Activated CD8-positive, alpha-beta memory T cell treated with anti-CD3 and anti-CD28 coated beads for 36 hours (primary cell): ENCODE measurements at regions not wholly inside any gene's neighbourhood (a gene's known extent, or its start where the extent isn't known, plus 50 kb on each side); places are given as distances from the start of the nearest gene placed in this dataset.
"Not testable (repeated sequence)": the region's sequence is repeated elsewhere in the genome, so short reads cannot be mapped to it uniquely, and the experiment has no call there.

ENCODE experiments used
- CTCF ChIA-PET: fragments of 350-600 bp; sonication (Branson Sonifier 250); formaldehyde crosslinking; loops from one replicate; lab custom pipeline; 2021; ENCODE audit warnings: antibody characterized with exemption; lab: Charles Lee
- POLR2A ChIA-PET: fragments of 350-600 bp; sonication (Branson Sonifier 250); formaldehyde crosslinking; loops from one replicate; lab custom pipeline; 2021; ENCODE audit warnings: antibody characterized with exemption; lab: Charles Lee

GRCh38 chr11:44408711-44409470 is 99.0 kb upstream of the ALX4 start:
- ChIA-PET CTCF (no interaction called here), POLR2A (no interaction called here)

- ChIA-PET POLR2A (no interaction called here), CTCF (no interaction called here)
Observed at GRCh38 chr11:44409558-44410236, 99.8 kb upstream of the ALX4 start.

- ChIA-PET CTCF (no interaction called here), POLR2A (no interaction called here)
Observed at GRCh38 chr11:44416776-44417175, 106.8 kb upstream of the ALX4 start.

- ChIA-PET CTCF (no interaction called here), POLR2A (no interaction called here)
Observed at GRCh38 chr11:44417731-44418455, 108.0 kb upstream of the ALX4 start.

GRCh38 chr11:44418456-44418830 is 108.5 kb upstream of the ALX4 start:
- ChIA-PET POLR2A (no interaction called here), CTCF (no interaction called here)

GRCh38 chr11:44421090-44421675 is 111.2 kb upstream of the ALX4 start:
- POLR2A ChIA-PET, result no interaction called here
- CTCF ChIA-PET, result no interaction called here

GRCh38 chr11:44423289-44423688 is 113.3 kb upstream of the ALX4 start:
- ChIA-PET CTCF (no interaction called here), POLR2A (no interaction called here)

- CTCF ChIA-PET, result no interaction called here
Observed at GRCh38 chr11:44424841-44425240, 114.9 kb upstream of the ALX4 start.

GRCh38 chr11:44426119-44426518 is 116.2 kb upstream of the ALX4 start:
- ChIA-PET POLR2A (no interaction called here), CTCF (no interaction called here)

More at GRCh38 chr11:44424841-44425240, 114.9 kb upstream of the ALX4 start:
- POLR2A ChIA-PET, result no interaction called here

GRCh38 chr11:44426958-44427357 is 117.0 kb upstream of the ALX4 start:
- CTCF ChIA-PET, result no interaction called here

GRCh38 chr11:44427432-44427831 is 117.5 kb upstream of the ALX4 start:
- CTCF ChIA-PET, result no interaction called here
- POLR2A ChIA-PET, result no interaction called here

More at GRCh38 chr11:44426958-44427357, 117.0 kb upstream of the ALX4 start:
- POLR2A ChIA-PET, result no interaction called here

- CTCF ChIA-PET, result no interaction called here
- POLR2A ChIA-PET, result no interaction called here
Observed at GRCh38 chr11:44430140-44430539, 120.2 kb upstream of the ALX4 start.

GRCh38 chr11:44434191-44434590 is 124.3 kb upstream of the ALX4 start:
- ChIA-PET CTCF (no interaction called here), POLR2A (no interaction called here)

- ChIA-PET POLR2A (no interaction called here), CTCF (no interaction called here)
Observed at GRCh38 chr11:44437122-44437521, 127.2 kb upstream of the ALX4 start.

- CTCF ChIA-PET, POLR2A ChIA-PET: not testable (repeated sequence)
Observed at GRCh38 chr11:44442893-44443673, 122.4 kb upstream of the CD82 start.

GRCh38 chr11:44443836-44444769 is 121.4 kb upstream of the CD82 start:
- CTCF ChIA-PET, result interaction anchor here (1.1 kb wide), 1 partner anchor 73 kb away, joined by 3 read pairs; no protein-coding TSS in a partner anchor
- POLR2A ChIA-PET, result no interaction called here

GRCh38 chr11:44444770-44445321 is 120.6 kb upstream of the CD82 start:
- CTCF ChIA-PET, result interaction anchor here (1.1 kb wide), 1 partner anchor 73 kb away, joined by 3 read pairs; no protein-coding TSS in a partner anchor

More at GRCh38 chr11:44444770-44445321, 120.6 kb upstream of the CD82 start:
- POLR2A ChIA-PET, result no interaction called here
